ENCODE measurements at regions not wholly inside any gene's neighbourhood (a gene's known extent, or its start where the extent isn't known, plus 50 kb on each side); places are given as distances from the start of the nearest gene placed in this dataset.

DNA sequence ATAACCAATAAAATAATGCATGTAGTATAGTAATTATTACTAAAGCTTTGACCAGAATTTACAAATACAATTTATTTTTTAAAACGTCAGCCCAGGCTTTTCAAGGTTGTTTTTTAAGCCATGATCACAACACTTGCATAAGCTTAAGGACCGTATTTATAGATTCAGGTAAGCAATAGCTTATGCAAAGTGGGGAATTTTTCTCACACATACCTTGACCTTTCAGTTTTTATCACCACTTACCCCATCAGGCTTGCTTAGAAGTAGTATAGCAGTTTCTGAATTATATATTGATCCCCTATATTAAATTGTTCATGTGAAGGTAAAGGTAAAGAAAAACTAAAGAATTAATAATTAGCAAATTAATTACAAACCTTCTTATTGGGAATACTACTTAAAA is 232.3 kb upstream of the FKBP1C start:
- TF ChIP-seq, protein P1, sequence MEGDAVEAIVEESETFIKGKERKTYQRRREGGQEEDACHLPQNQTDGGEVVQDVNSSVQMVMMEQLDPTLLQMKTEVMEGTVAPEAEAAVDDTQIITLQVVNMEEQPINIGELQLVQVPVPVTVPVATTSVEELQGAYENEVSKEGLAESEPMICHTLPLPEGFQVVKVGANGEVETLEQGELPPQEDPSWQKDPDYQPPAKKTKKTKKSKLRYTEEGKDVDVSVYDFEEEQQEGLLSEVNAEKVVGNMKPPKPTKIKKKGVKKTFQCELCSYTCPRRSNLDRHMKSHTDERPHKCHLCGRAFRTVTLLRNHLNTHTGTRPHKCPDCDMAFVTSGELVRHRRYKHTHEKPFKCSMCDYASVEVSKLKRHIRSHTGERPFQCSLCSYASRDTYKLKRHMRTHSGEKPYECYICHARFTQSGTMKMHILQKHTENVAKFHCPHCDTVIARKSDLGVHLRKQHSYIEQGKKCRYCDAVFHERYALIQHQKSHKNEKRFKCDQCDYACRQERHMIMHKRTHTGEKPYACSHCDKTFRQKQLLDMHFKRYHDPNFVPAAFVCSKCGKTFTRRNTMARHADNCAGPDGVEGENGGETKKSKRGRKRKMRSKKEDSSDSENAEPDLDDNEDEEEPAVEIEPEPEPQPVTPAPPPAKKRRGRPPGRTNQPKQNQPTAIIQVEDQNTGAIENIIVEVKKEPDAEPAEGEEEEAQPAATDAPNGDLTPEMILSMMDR (IDR thresholded peaks at IDR 0.05) = no peak
- TF ChIP-seq POLR2A (IDR thresholded peaks at IDR 0.05) = no peak

Measured in body of pancreas (tissue), 4 donors.